SK-N-MC (cell line): ENCODE measurements at regions not wholly inside any gene's neighbourhood (a gene's known extent, or its start where the extent isn't known, plus 50 kb on each side); places are given as distances from the start of the nearest gene placed in this dataset.

Experiments used
- EZH2 ChIP-seq: fragments of 200-600 bp; sonication (generic); IDR thresholded peaks from one replicate; pipeline ENCODE4 v1.6.1; 2017; ENCODE audit warnings: antibody characterized with exemption
- FOXP2 ChIP-seq: optimal IDR thresholded peaks from 2 replicates; pipeline ENCODE3; 2011; ENCODE audit warnings: mild to moderate bottlenecking, moderate library complexity; ENCODE audit not compliant: insufficient read depth; ENCODE audit errors: extremely low read length, control extremely low read depth
- POLR2AphosphoS5 ChIP-seq: IDR thresholded peaks from 2 replicates; pipeline ENCODE4 v1.6.1; 2012; ENCODE audit warnings: mild to moderate bottlenecking, low read depth, low read length, borderline replicate concordance

DNA sequence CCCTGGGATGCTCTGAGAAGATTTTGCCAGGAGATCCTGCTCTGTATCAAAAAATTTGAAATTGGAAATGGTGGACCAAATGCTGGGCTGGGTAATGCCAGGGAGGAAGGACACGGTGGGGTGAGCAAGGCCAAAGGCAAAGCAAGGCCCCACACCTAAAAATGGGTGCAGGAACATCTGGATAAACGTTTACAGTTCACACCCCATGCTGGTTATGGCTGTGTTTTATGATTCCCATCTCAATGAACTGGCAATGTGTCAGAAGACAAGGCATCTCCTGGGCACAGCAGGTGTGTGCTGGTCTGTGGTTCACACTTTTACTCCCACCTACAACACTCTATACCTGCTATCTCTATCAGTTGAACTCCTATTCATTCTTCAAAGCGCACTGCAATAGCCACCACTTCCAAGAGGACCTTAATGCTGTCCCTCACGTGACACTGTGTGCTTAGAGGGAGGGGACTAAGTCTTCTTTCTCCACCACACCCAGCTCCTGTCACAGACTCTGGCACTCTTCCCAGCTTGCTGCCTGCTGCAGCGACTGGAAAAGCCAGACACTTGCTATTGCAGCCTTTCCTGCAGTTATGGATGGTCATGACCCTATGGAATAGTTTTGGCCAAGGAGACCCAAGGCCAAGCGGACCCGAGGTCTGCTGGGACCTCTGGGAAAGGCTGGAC lies 277.5 kb downstream of the CTTN start:
- no peak for TF ChIP-seq POLR2AphosphoS5
- no peak for TF ChIP-seq EZH2
- TF ChIP-seq FOXP2 = no peak
